ENCODE measurements at regions not wholly inside any gene's neighbourhood (a gene's known extent, or its start where the extent isn't known, plus 50 kb on each side); places are given as distances from the start of the nearest gene placed in this dataset.

- TF ChIP-seq ZBTB33 (IDR thresholded peaks at IDR 0.05) (no peak), YY1 (IDR thresholded peaks at IDR 0.05) (no peak)
Observed at GRCh38 chr3:83842511-83842910, 1116.3 kb upstream of the CADM2 start (continued).

- Histone ChIP-seq H3K9me3 (ENCODE audit: control insufficient read depth in 4 of 4, low read length in 3 of 4) (no peaks in the 10 kb centered on the region), H3K9ac (ENCODE audit: low read depth in 1 of 2, low read length in 2 of 2) (no peak overlapping the region), H3K27ac (ENCODE audit: low read depth in 1 of 2, low read length in 2 of 2) (no peak overlapping the region), H3K27me3 (ENCODE audit: control insufficient read depth in 4 of 4, insufficient read depth in 4 of 4, low read length in 3 of 4) (no peaks in the 10 kb centered on the region), H3K4me3 (ENCODE audit: low read depth in 1 of 3, low read length in 3 of 3) (no peak overlapping the region), H3K36me3 (ENCODE audit: control insufficient read depth in 4 of 4, insufficient read depth in 3 of 4, low read depth in 1 of 4, low read length in 3 of 4) (no peaks in the 10 kb centered on the region), H3K4me1 (ENCODE audit: control insufficient read depth in 4 of 4, insufficient read depth in 4 of 4, low read length in 3 of 4) (no peaks in the 10 kb centered on the region)
- DNase-seq (ENCODE audit: low spot score): no peak
- TF ChIP-seq FOXA1 (IDR thresholded peaks at IDR 0.05) (no peak), YY1 (IDR thresholded peaks at IDR 0.05) (no peak), SP1 (IDR thresholded peaks at IDR 0.05) (no peak), REST (IDR thresholded peaks at IDR 0.05) (no peak), CTCF (IDR thresholded peaks at IDR 0.05; ENCODE audit: low read depth, low read length, missing input control) (no peak), RXRA (IDR thresholded peaks at IDR 0.05) (no peak)
- 59% methylated on average over 2 of the region's 2 CpGs for WGBS
Observed at GRCh38 chr3:83843716-83844115, 1115.1 kb upstream of the CADM2 start.

GRCh38 chr3:83849106-83849730 is 1109.6 kb upstream of the CADM2 start:
- Histone ChIP-seq H3K9ac (ENCODE audit: low read depth in 1 of 2, low read length in 2 of 2) (no peak overlapping the region), H3K27me3 (ENCODE audit: control insufficient read depth in 4 of 4, insufficient read depth in 4 of 4, low read length in 3 of 4) (no peaks in the 10 kb centered on the region), H3K4me3 (ENCODE audit: low read depth in 1 of 3, low read length in 3 of 3) (no peak overlapping the region), H3K9me3 (ENCODE audit: control insufficient read depth in 4 of 4, low read length in 3 of 4) (no peaks in the 10 kb centered on the region), H3K27ac (ENCODE audit: low read depth in 1 of 2, low read length in 2 of 2) (no peak overlapping the region), H3K4me1 (ENCODE audit: control insufficient read depth in 4 of 4, insufficient read depth in 4 of 4, low read length in 3 of 4) (no peaks in the 10 kb centered on the region), H3K36me3 (ENCODE audit: control insufficient read depth in 4 of 4, insufficient read depth in 3 of 4, low read depth in 1 of 4, low read length in 3 of 4) (no peaks in the 10 kb centered on the region)
- TF ChIP-seq HNF4A (conservative IDR thresholded peaks at IDR 0.05) (no peak), REST (IDR thresholded peaks at IDR 0.05) (no peak), RAD21 (IDR thresholded peaks at IDR 0.05) (no peak), MAX (IDR thresholded peaks at IDR 0.05) (no peak), HNF4G (IDR thresholded peaks at IDR 0.05) (no peak), GABPA (IDR thresholded peaks at IDR 0.05 in 1 of 2, conservative IDR thresholded peaks at IDR 0.05 in 1 of 2) (no peak), FOXA2 (IDR thresholded peaks at IDR 0.05) (no peak), NR2F2 (IDR thresholded peaks at IDR 0.05) (no peak)
- WGBS: 81% methylated on average over 1 of the region's 1 CpG
- DNase-seq (ENCODE audit: low spot score): no peak

All from liver (tissue), 8 donors.